Panc1 (cell line): ENCODE measurements at regions not wholly inside any gene's neighbourhood (a gene's known extent, or its start where the extent isn't known, plus 50 kb on each side); places are given as distances from the start of the nearest gene placed in this dataset.

Experiments
- ATAC-seq: fragments of 200-7000 bp; cut with Tn5 transposase; 2 replicates; pipeline ENCODE4 v1.9.1; 2020; ENCODE audit warnings: mild to moderate bottlenecking, moderate library complexity
- BruUV-seq: library from RNA; stranded (reverse); fragments of 400-500 nt; replicated peaks from 2 replicates; lab custom pipeline; 2021; lab: Mats Ljungman, UMichigan
- CTCF ChIA-PET: fragments of 300-600 bp; sonication (Branson Sonifier 250); formaldehyde crosslinking; loops from one replicate; lab custom pipeline; 2022; ENCODE audit warnings: antibody characterized with exemption; lab: Charles Lee
- POLR2A ChIA-PET: fragments of 300-600 bp; sonication (Branson Sonifier 250); formaldehyde crosslinking; loops from one replicate; lab custom pipeline; 2022; ENCODE audit warnings: antibody characterized with exemption; lab: Charles Lee
- DNase-seq: peaks from one replicate; pipeline ENCODE4 v3.0.0-alpha.2; 2010; ENCODE audit warnings: low read depth, low spot score
- H3K27ac ChIP-seq: 2 replicates; pipeline ENCODE4 v1.5.1; 2011; ENCODE audit warnings: mild to moderate bottlenecking, low read length, inconsistent platforms
- H3K27me3 ChIP-seq: fragments of 200-500 bp; sonication (Bioruptor generic); 2 replicates; pipeline ENCODE4 v1.6.0; 2014; ENCODE audit warnings: low read length, inconsistent platforms; ENCODE audit not compliant: control insufficient read depth, insufficient read depth
- H3K36me3 ChIP-seq: fragments of 200-500 bp; sonication (Bioruptor generic); 2 replicates; pipeline ENCODE4 v1.5.1; 2014; ENCODE audit warnings: inconsistent platforms, mild to moderate bottlenecking, low read length, moderate library complexity; ENCODE audit not compliant: control insufficient read depth, insufficient read depth
- H3K4me1 ChIP-seq: 2 replicates; pipeline ENCODE4 v1.5.1; 2011; ENCODE audit warnings: inconsistent platforms, mild to moderate bottlenecking, low read length, moderate library complexity; ENCODE audit not compliant: control insufficient read depth, insufficient read depth
- H3K4me3 ChIP-seq, 2 experiments: 2 replicates each; pipeline ENCODE4 v1.5.1; 2011 to 2012; ENCODE audit warnings: low read depth in 2 of 2, low read length in 2 of 2, mild to moderate bottlenecking in 2 of 2, inconsistent platforms in 1 of 2, moderate library complexity in 1 of 2
- H3K9me3 ChIP-seq: fragments of 200-500 bp; sonication (Bioruptor generic); 2 replicates; pipeline ENCODE4 v1.5.1; 2014; ENCODE audit warnings: low read depth, mild to moderate bottlenecking, inconsistent platforms, low read length, moderate library complexity; ENCODE audit not compliant: control insufficient read depth, insufficient read depth
- CTCF ChIP-seq: fragments of 450-650 bp; IDR thresholded peaks from 2 replicates; pipeline ENCODE4 v1.5.1; 2017; ENCODE audit warnings: mild to moderate bottlenecking
- POLR2AphosphoS5 ChIP-seq: IDR thresholded peaks from 2 replicates; pipeline ENCODE4 v1.6.1; 2012; ENCODE audit warnings: mild to moderate bottlenecking, low read depth, low read length, moderate library complexity
- REST ChIP-seq, 2 experiments: IDR thresholded peaks; 2 replicates each; pipeline ENCODE4 v1.6.1; 2011 to 2012; ENCODE audit warnings: low read depth in 2 of 2, control low read depth in 1 of 2, low read length in 1 of 2, mild to moderate bottlenecking in 1 of 2, moderate library complexity in 1 of 2; ENCODE audit not compliant: insufficient read depth in 1 of 2
- SIN3A ChIP-seq: IDR thresholded peaks from 2 replicates; pipeline ENCODE4 v1.6.1; 2012; ENCODE audit warnings: low read depth, mild to moderate bottlenecking, low read length, moderate library complexity, borderline replicate concordance; ENCODE audit not compliant: insufficient read depth
- TCF7L2 ChIP-seq: IDR thresholded peaks from 2 replicates; pipeline ENCODE4 v1.6.1; 2011; ENCODE audit warnings: mild to moderate bottlenecking, low read depth, low read length, inconsistent platforms
- in situ Hi-C: cut with HindIII; loops from 2 replicates; pipeline ENCODE4 v1.10.0; 2016; ENCODE audit warnings: low sequenced_read_pairs, low pct_unique_long_range_greater_than_20kb
- intact Hi-C: fragments of 100-400 bp; cut with micrococcal nuclease; formaldehyde crosslinking; loops from one replicate; pipeline ENCODE4 v1.10.0; 2022; ENCODE audit not compliant: unreplicated experiment

- intact Hi-C loops = no loop called here
- H3K27me3 ChIP-seq = peaks cover 2% of the 10 kb centered on the region
- no peak overlapping the region for H3K27ac ChIP-seq
- no peaks in the 10 kb centered on the region for H3K36me3 ChIP-seq
- POLR2A ChIA-PET = no interaction called here
- CTCF ChIA-PET = no interaction called here
- no peak overlapping the region for H3K4me3 ChIP-seq
- ATAC-seq (no peak), DNase-seq (no peak)
- H3K4me1 ChIP-seq = no peaks in the 10 kb centered on the region
- in situ Hi-C loops = no loop called here
- TF ChIP-seq SIN3A = no peak
- no peak for TF ChIP-seq REST (IDR thresholded peaks at IDR 0.05; ENCODE audit: insufficient read depth in 1 of 2, low read depth in 2 of 2, low read length in 1 of 2)
- H3K9me3 ChIP-seq = no peaks in the 10 kb centered on the region
- BruUV-seq = no TSS peak
These were observed 230.8 kb upstream of the RAB6C start for GRCh38 chr2:129748653-129749052.

- H3K4me1 ChIP-seq = no peaks in the 10 kb centered on the region
- TF ChIP-seq SIN3A (no peak), REST (IDR thresholded peaks at IDR 0.05; ENCODE audit: insufficient read depth in 1 of 2, low read depth in 2 of 2, low read length in 1 of 2) (no peak), TCF7L2 (no peak), POLR2AphosphoS5 (no peak), CTCF (no peak)
- peaks cover 5% of the 10 kb centered on the region; the same call in 1 of the 2 replicates for H3K27me3 ChIP-seq
- intact Hi-C loops = no loop called here
- in situ Hi-C loops = no loop called here
- H3K9me3 ChIP-seq = no peaks in the 10 kb centered on the region
- DNase-seq = no peak
- H3K4me3 ChIP-seq = no peak overlapping the region
- no peak for ATAC-seq
- no peak overlapping the region for H3K27ac ChIP-seq
- CTCF ChIA-PET = no interaction called here
- H3K36me3 ChIP-seq = no peaks in the 10 kb centered on the region
- POLR2A ChIA-PET = no interaction called here
- BruUV-seq = no TSS peak
These were observed 228.1 kb upstream of the RAB6C start for GRCh38 chr2:129751409-129751808.
